Neural cell (in vitro differentiated cells): ENCODE measurements at regions not wholly inside any gene's neighbourhood (a gene's known extent, or its start where the extent isn't known, plus 50 kb on each side); places are given as distances from the start of the nearest gene placed in this dataset.

ENCODE experiments used
- H2AFZ ChIP-seq: fragments of 200-600, 300-800 bp; sonication (generic), shearing (Covaris generic); 2 replicates; pipeline ENCODE4 v1.6.0; 2014; ENCODE audit warnings: low read depth, mild to moderate bottlenecking, antibody characterized with exemption, low read length, moderate library complexity
- H3F3A ChIP-seq: fragments of 200-600 bp; shearing (Covaris generic); 2 replicates; pipeline ENCODE4 v1.6.1; 2016; ENCODE audit warnings: mild to moderate bottlenecking, moderate library complexity, mixed read lengths, antibody characterized with exemption, low read length; ENCODE audit not compliant: insufficient read depth, poor library complexity, severe bottlenecking
- H3K27ac ChIP-seq: fragments of 200-600, 300-800 bp; sonication (generic), shearing (Covaris generic); 2 replicates; pipeline ENCODE4 v1.5.1; 2014; ENCODE audit warnings: mild to moderate bottlenecking, low read length, moderate library complexity
- H3K27me3 ChIP-seq: fragments of 300-800, 200-600 bp; sonication (generic), shearing (Covaris generic); 2 replicates; pipeline ENCODE4 v1.6.0; 2014; ENCODE audit warnings: mild to moderate bottlenecking, low read depth, low read length, moderate library complexity; ENCODE audit not compliant: insufficient read depth
- H3K36me3 ChIP-seq: fragments of 300-800, 200-600 bp; sonication (generic), shearing (Covaris generic); 2 replicates; pipeline ENCODE4 v1.5.1; 2014; ENCODE audit warnings: mild to moderate bottlenecking, antibody characterized with exemption, low read length, moderate library complexity; ENCODE audit not compliant: insufficient read depth
- H3K4me2 ChIP-seq: fragments of 300-800, 200-600 bp; sonication (generic), shearing (Covaris generic); 2 replicates; pipeline ENCODE4 v1.6.0; 2014; ENCODE audit warnings: mild to moderate bottlenecking, low read length
- H3K4me3 ChIP-seq: fragments of 300-800, 200-600 bp; sonication (generic), shearing (Covaris generic); 2 replicates; pipeline ENCODE4 v1.5.1; 2014; ENCODE audit warnings: mild to moderate bottlenecking, low read length, moderate library complexity
- H3K79me2 ChIP-seq: fragments of 200-600 bp; shearing (Covaris generic); replicated peaks from 2 replicates; pipeline ENCODE4 v1.6.0; 2014; ENCODE audit warnings: mild to moderate bottlenecking, low read length, moderate library complexity; ENCODE audit not compliant: insufficient read depth
- H3K9ac ChIP-seq: fragments of 300-800, 200-600 bp; sonication (generic), shearing (Covaris generic); 2 replicates; pipeline ENCODE4 v1.6.1; 2016; ENCODE audit warnings: mild to moderate bottlenecking, low read length, mixed read lengths
- H3K9me2 ChIP-seq: fragments of 200-600 bp; shearing (Covaris generic); 2 replicates; pipeline ENCODE4 v1.6.1; 2016; ENCODE audit warnings: mild to moderate bottlenecking, low read length, mixed read lengths; ENCODE audit not compliant: insufficient read depth
- H3K9me3 ChIP-seq: fragments of 200-600, 300-800 bp; sonication (generic), shearing (Covaris generic); 2 replicates; pipeline ENCODE4 v1.6.1; 2016; ENCODE audit warnings: mild to moderate bottlenecking, mixed run types, low read length, moderate library complexity, mixed read lengths
- H4K20me1 ChIP-seq: fragments of 200-600 bp; shearing (Covaris generic); 2 replicates; pipeline ENCODE4 v1.6.1; 2016; ENCODE audit warnings: mild to moderate bottlenecking, mixed run types; ENCODE audit not compliant: insufficient read depth
- CTCF ChIP-seq: fragments of 450-650 bp; IDR thresholded peaks from 2 replicates; pipeline ENCODE4 v1.5.1; 2014; ENCODE audit warnings: antibody characterized with exemption, mild to moderate bottlenecking, moderate library complexity; ENCODE audit not compliant: poor library complexity, severe bottlenecking
- EP300 ChIP-seq: fragments of 450-650 bp; conservative IDR thresholded peaks from 2 replicates; pipeline ENCODE4 v1.6.1; 2014; ENCODE audit warnings: antibody characterized with exemption, mild to moderate bottlenecking, moderate library complexity; ENCODE audit not compliant: poor library complexity, severe bottlenecking
- EZH2 ChIP-seq: fragments of 200-600, 300-800 bp; shearing (Covaris generic), sonication (generic); IDR thresholded peaks from 2 replicates; pipeline ENCODE4 v1.6.1; 2014; ENCODE audit warnings: antibody characterized with exemption, low read length, borderline replicate concordance, mild to moderate bottlenecking; ENCODE audit not compliant: insufficient read depth, poor library complexity, severe bottlenecking
- MXI1 ChIP-seq: fragments of 450-650 bp; conservative IDR thresholded peaks from 2 replicates; pipeline ENCODE4 v1.6.1; 2014; ENCODE audit warnings: antibody characterized with exemption, mild to moderate bottlenecking; ENCODE audit not compliant: poor library complexity, severe bottlenecking
- POLR2AphosphoS5 ChIP-seq: IDR thresholded peaks from 2 replicates; pipeline ENCODE4 v1.6.1; 2012
- RAD21 ChIP-seq: fragments of 450-650 bp; conservative IDR thresholded peaks from 2 replicates; pipeline ENCODE4 v1.6.1; 2014; ENCODE audit warnings: antibody characterized with exemption, mild to moderate bottlenecking, moderate library complexity
- REST ChIP-seq: IDR thresholded peaks from 2 replicates; pipeline ENCODE4 v1.6.1; 2012; ENCODE audit warnings: borderline replicate concordance
- SMC3 ChIP-seq: fragments of 450-650 bp; conservative IDR thresholded peaks from 2 replicates; pipeline ENCODE4 v1.6.1; 2014; ENCODE audit warnings: antibody characterized with exemption, mild to moderate bottlenecking, moderate library complexity; ENCODE audit not compliant: poor library complexity
- TAF1 ChIP-seq: IDR thresholded peaks from 2 replicates; pipeline ENCODE4 v1.6.1; 2012; ENCODE audit warnings: low read depth

- Histone ChIP-seq H4K20me1 (no peaks in the 10 kb centered on the region), H3K79me2 (no peaks in the 10 kb centered on the region), H3F3A (no peaks in the 10 kb centered on the region), H3K9ac (no peak overlapping the region), H3K27me3 (no peaks in the 10 kb centered on the region), H3K27ac (no peak overlapping the region), H2AFZ (no peak overlapping the region), H3K9me3 (no peaks in the 10 kb centered on the region), H3K4me2 (no peak overlapping the region), H3K4me3 (no peak overlapping the region), H3K36me3 (no peaks in the 10 kb centered on the region), H3K9me2 (no peaks in the 10 kb centered on the region)
- TF ChIP-seq EP300: no peak
- TF ChIP-seq RAD21: no peak
- no peak for TF ChIP-seq POLR2AphosphoS5
- no peak for TF ChIP-seq CTCF
- TF ChIP-seq TAF1: no peak
- no peak for TF ChIP-seq MXI1
- TF ChIP-seq SMC3: no peak
- TF ChIP-seq EZH2: no peak
- TF ChIP-seq REST: no peak
Observed at GRCh38 chr10:3666525-3667302, 118.3 kb downstream of the KLF6 start.

GRCh38 chr10:3665316-3665908 is 119.6 kb downstream of the KLF6 start:
- H3F3A ChIP-seq: no peaks in the 10 kb centered on the region
- no peak overlapping the region for H3K9ac ChIP-seq
- H3K4me2 ChIP-seq: no peak overlapping the region
- H3K27me3 ChIP-seq: no peaks in the 10 kb centered on the region
- no peak overlapping the region for H3K27ac ChIP-seq
- no peaks in the 10 kb centered on the region for H3K9me3 ChIP-seq
- H3K79me2 ChIP-seq: no peaks in the 10 kb centered on the region
- H4K20me1 ChIP-seq: no peaks in the 10 kb centered on the region
- no peak overlapping the region for H2AFZ ChIP-seq
- TF ChIP-seq REST: no peak
- TF ChIP-seq CTCF: no peak
- no peak for TF ChIP-seq TAF1
- TF ChIP-seq POLR2AphosphoS5: no peak
- no peak for TF ChIP-seq EP300
- no peak for TF ChIP-seq SMC3
- no peak for TF ChIP-seq MXI1
- no peaks in the 10 kb centered on the region for H3K36me3 ChIP-seq
- no peak overlapping the region for H3K4me3 ChIP-seq
- no peaks in the 10 kb centered on the region for H3K9me2 ChIP-seq
